Mesendoderm (in vitro differentiated cells): ENCODE measurements at regions not wholly inside any gene's neighbourhood (a gene's known extent, or its start where the extent isn't known, plus 50 kb on each side); places are given as distances from the start of the nearest gene placed in this dataset.

Experiments used
- DNase-seq: peaks from one replicate; pipeline ENCODE4 v3.0.0; 2013
- H2AK5ac ChIP-seq: 2 replicates; pipeline ENCODE4 v1.6.1; 2013; ENCODE audit warnings: low read length, inconsistent platforms
- H2BK120ac ChIP-seq: 2 replicates; pipeline ENCODE4 v1.6.1; 2013; ENCODE audit warnings: low read depth, mild to moderate bottlenecking, low read length, moderate library complexity, mixed read lengths
- H2BK15ac ChIP-seq: replicated peaks from 2 replicates; pipeline ENCODE4 v1.6.1; 2013; ENCODE audit warnings: low read depth, mild to moderate bottlenecking, moderate library complexity
- H2BK5ac ChIP-seq: 2 replicates; pipeline ENCODE4 v1.6.1; 2013; ENCODE audit warnings: low read length, inconsistent platforms
- H3K18ac ChIP-seq: 2 replicates; pipeline ENCODE4 v1.6.1; 2013; ENCODE audit warnings: mild to moderate bottlenecking, low read length, mixed read lengths
- H3K23ac ChIP-seq: one replicate; pipeline ENCODE4 v1.6.1; 2013; ENCODE audit warnings: low read length
- H3K27ac ChIP-seq: 2 replicates; pipeline ENCODE4 v1.5.1; 2013; ENCODE audit warnings: low read depth, mild to moderate bottlenecking, inconsistent platforms, low read length, moderate library complexity
- H3K27me3 ChIP-seq: 2 replicates; pipeline ENCODE4 v1.6.1; 2013; ENCODE audit warnings: low read length, control low read depth, mild to moderate bottlenecking, inconsistent platforms; ENCODE audit not compliant: insufficient read depth, poor library complexity
- H3K36me3 ChIP-seq: 2 replicates; pipeline ENCODE4 v1.6.1; 2013; ENCODE audit warnings: low read length, inconsistent platforms; ENCODE audit not compliant: control insufficient read depth, insufficient read depth
- H3K4ac ChIP-seq: one replicate; pipeline ENCODE4 v1.6.1; 2013; ENCODE audit warnings: low read depth, mild to moderate bottlenecking, low read length, moderate library complexity
- H3K4me1 ChIP-seq: 2 replicates; pipeline ENCODE4 v1.6.1; 2013; ENCODE audit warnings: low read depth, low read length, inconsistent platforms; ENCODE audit not compliant: control insufficient read depth
- H3K4me2 ChIP-seq: 2 replicates; pipeline ENCODE4 v1.6.1; 2013; ENCODE audit warnings: low read length
- H3K4me3 ChIP-seq: 2 replicates; pipeline ENCODE4 v1.5.1; 2013; ENCODE audit warnings: mild to moderate bottlenecking, low read length
- H3K56ac ChIP-seq: one replicate; pipeline ENCODE4 v1.6.1; 2013; ENCODE audit warnings: low read length
- H3K79me1 ChIP-seq: 2 replicates; pipeline ENCODE4 v1.6.1; 2013; ENCODE audit warnings: low read length, inconsistent platforms
- H3K79me2 ChIP-seq: 2 replicates; pipeline ENCODE4 v1.6.1; 2013; ENCODE audit warnings: mild to moderate bottlenecking, low read length; ENCODE audit not compliant: control insufficient read depth, insufficient read depth
- H3K9ac ChIP-seq: 2 replicates; pipeline ENCODE4 v1.6.1; 2013; ENCODE audit warnings: low read length, inconsistent platforms
- H4K5ac ChIP-seq: one replicate; pipeline ENCODE4 v1.6.1; 2013; ENCODE audit warnings: low read length
- H4K8ac ChIP-seq: one replicate; pipeline ENCODE4 v1.6.1; 2013; ENCODE audit warnings: low read depth, mild to moderate bottlenecking, control low read depth, low read length, moderate library complexity
- WGBS: extraction: QIAGEN DNeasy Blood & Tissue Kit; methylation state at CpG from one replicate; pipeline ENCODE4 v1.1.7; 2013; ENCODE audit warnings: low lambda C conversion rate, missing lambda C conversion rate; ENCODE audit not compliant: insufficient coverage; ENCODE audit errors: extremely low coverage; 5-methylcytosine and 5-hydroxymethylcytosine counted together

DNA sequence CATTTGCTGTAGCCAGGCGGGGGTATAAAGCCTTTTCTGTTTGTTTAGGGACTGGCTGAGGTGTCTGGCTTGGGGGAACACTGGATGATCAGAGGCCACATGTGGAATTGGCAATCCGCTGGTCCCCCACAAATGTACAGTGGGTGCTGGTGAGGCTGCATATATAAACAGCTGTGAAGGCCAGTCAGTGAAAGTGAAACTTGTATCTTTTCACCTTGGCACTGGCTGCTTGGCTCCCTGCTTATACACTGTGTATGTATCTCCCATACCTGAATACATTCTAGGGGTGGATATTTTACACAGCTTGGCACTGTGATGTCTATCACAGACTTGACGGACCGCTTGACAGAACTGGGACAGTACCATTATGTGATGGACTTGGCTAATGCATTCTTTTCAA is 246.8 kb upstream of the AVPR1A start:
- no peak overlapping the region for H3K4me3 ChIP-seq
- WGBS: no CpG with 5 or more reads among the region's 4 CpGs
- H3K23ac ChIP-seq: no peak overlapping the region
- no peak overlapping the region for H2BK120ac ChIP-seq
- no peak overlapping the region for H3K4me2 ChIP-seq
- H4K8ac ChIP-seq: no peak overlapping the region
- no peak overlapping the region for H3K9ac ChIP-seq
- no peaks in the 10 kb centered on the region for H3K79me1 ChIP-seq
- no peaks in the 10 kb centered on the region for H3K27me3 ChIP-seq
- no peak overlapping the region for H2AK5ac ChIP-seq
- no peak overlapping the region for H3K27ac ChIP-seq
- H3K4ac ChIP-seq: no peak overlapping the region
- H3K56ac ChIP-seq: no peak overlapping the region
- H3K4me1 ChIP-seq: no peaks in the 10 kb centered on the region
- no peaks in the 10 kb centered on the region for H3K79me2 ChIP-seq
- H3K18ac ChIP-seq: no peak overlapping the region
- H2BK5ac ChIP-seq: no peak overlapping the region
- no peak for DNase-seq
- no peak overlapping the region for H2BK15ac ChIP-seq
- H3K36me3 ChIP-seq: no peaks in the 10 kb centered on the region
- H4K5ac ChIP-seq: no peak overlapping the region

GRCh38 chr12:63396135-63396534 is 245.1 kb upstream of the AVPR1A start:
- no peaks in the 10 kb centered on the region for H3K4me1 ChIP-seq
- WGBS: no CpG with 5 or more reads among the region's 3 CpGs
- no peak overlapping the region for H3K27ac ChIP-seq
- no peak overlapping the region for H3K4me3 ChIP-seq
- no peaks in the 10 kb centered on the region for H3K79me1 ChIP-seq
- H3K27me3 ChIP-seq: no peaks in the 10 kb centered on the region
- H4K8ac ChIP-seq: no peak overlapping the region
- no peaks in the 10 kb centered on the region for H3K36me3 ChIP-seq
- H3K9ac ChIP-seq: no peak overlapping the region
- no peak overlapping the region for H2BK15ac ChIP-seq
- H3K18ac ChIP-seq: no peak overlapping the region
- H3K4ac ChIP-seq: no peak overlapping the region
- H4K5ac ChIP-seq: no peak overlapping the region
- no peak overlapping the region for H2AK5ac ChIP-seq
- no peak overlapping the region for H3K4me2 ChIP-seq
- H3K56ac ChIP-seq: no peak overlapping the region
- H3K79me2 ChIP-seq: no peaks in the 10 kb centered on the region
- H2BK120ac ChIP-seq: no peak overlapping the region
- no peak overlapping the region for H2BK5ac ChIP-seq
- no peak for DNase-seq
- H3K23ac ChIP-seq: no peak overlapping the region

- H2BK5ac ChIP-seq: no peak overlapping the region
- H3K56ac ChIP-seq: no peak overlapping the region
- no peaks in the 10 kb centered on the region for H3K79me1 ChIP-seq
- H3K4me2 ChIP-seq: no peak overlapping the region
- no peak overlapping the region for H2AK5ac ChIP-seq
- H3K9ac ChIP-seq: no peak overlapping the region
- H3K18ac ChIP-seq: no peak overlapping the region
- WGBS: no CpG with 5 or more reads among the region's 4 CpGs
- no peaks in the 10 kb centered on the region for H3K79me2 ChIP-seq
- H4K5ac ChIP-seq: no peak overlapping the region
- H3K36me3 ChIP-seq: no peaks in the 10 kb centered on the region
- no peak overlapping the region for H4K8ac ChIP-seq
- DNase-seq: no peak
- H3K4me3 ChIP-seq: no peak overlapping the region
- no peak overlapping the region for H3K27ac ChIP-seq
- no peak overlapping the region for H3K4ac ChIP-seq
- no peak overlapping the region for H2BK120ac ChIP-seq
- no peak overlapping the region for H3K23ac ChIP-seq
- peaks cover 4% of the 10 kb centered on the region for H3K4me1 ChIP-seq
- no peak overlapping the region for H2BK15ac ChIP-seq
- no peaks in the 10 kb centered on the region for H3K27me3 ChIP-seq
These were observed 244.0 kb upstream of the AVPR1A start for GRCh38 chr12:63394983-63395382.

DNA sequence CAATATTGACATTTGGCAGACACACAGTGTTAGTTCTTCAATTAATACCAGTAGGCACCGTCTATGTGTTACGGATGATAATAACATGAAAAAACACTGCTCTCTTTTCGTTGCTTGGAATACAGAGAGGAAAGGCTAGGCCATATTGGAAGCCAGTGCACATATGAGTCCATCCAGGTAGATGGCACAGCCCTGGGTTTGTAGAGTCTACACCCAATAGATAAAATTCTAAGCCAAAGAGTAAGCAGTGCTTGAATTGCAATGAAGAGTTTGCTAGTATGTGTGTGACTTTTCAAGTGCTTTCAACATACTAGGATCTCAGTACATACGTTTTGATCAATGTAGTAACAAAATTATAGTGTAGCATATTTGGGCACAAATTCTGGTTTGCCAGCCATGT is 243.3 kb upstream of the AVPR1A start:
- no peak overlapping the region for H3K4me3 ChIP-seq
- WGBS: no CpG with 5 or more reads among the region's 4 CpGs

GRCh38 chr12:63389211-63389610 is 238.2 kb upstream of the AVPR1A start:
- DNase-seq: no peak
- Histone ChIP-seq H3K56ac (no peak overlapping the region), H4K8ac (no peak overlapping the region), H3K27ac (no peak overlapping the region), H2BK5ac (peak overlapping the region; percentile 85), H3K79me1 (no peaks in the 10 kb centered on the region), H3K79me2 (no peaks in the 10 kb centered on the region), H3K4me1 (peaks cover 7% of the 10 kb centered on the region), H3K18ac (peak overlapping the region; percentile 69), H3K4me3 (no peak overlapping the region), H3K36me3 (no peaks in the 10 kb centered on the region), H3K4ac (peak overlapping the region; percentile 83), H3K23ac (no peak overlapping the region), H3K9ac (no peak overlapping the region), H2BK120ac (no peak overlapping the region), H3K27me3 (no peaks in the 10 kb centered on the region), H3K4me2 (no peak overlapping the region), H2BK15ac (no peak overlapping the region), H2AK5ac (no peak overlapping the region), H4K5ac (no peak overlapping the region)
- WGBS: no CpG with 5 or more reads among the region's 7 CpGs

More for the DNA sequence above, 243.3 kb upstream of the AVPR1A start:
- Histone ChIP-seq H4K5ac (no peak overlapping the region), H2BK5ac (no peak overlapping the region), H2AK5ac (no peak overlapping the region), H3K79me1 (no peaks in the 10 kb centered on the region), H2BK15ac (no peak overlapping the region), H3K4ac (no peak overlapping the region), H3K36me3 (no peaks in the 10 kb centered on the region), H2BK120ac (no peak overlapping the region), H3K56ac (no peak overlapping the region), H3K9ac (no peak overlapping the region), H3K27ac (no peak overlapping the region), H3K4me2 (no peak overlapping the region), H3K4me1 (peaks cover 7% of the 10 kb centered on the region), H3K79me2 (no peaks in the 10 kb centered on the region), H4K8ac (no peak overlapping the region), H3K23ac (no peak overlapping the region), H3K27me3 (no peaks in the 10 kb centered on the region), H3K18ac (no peak overlapping the region)
- no peak for DNase-seq

DNA sequence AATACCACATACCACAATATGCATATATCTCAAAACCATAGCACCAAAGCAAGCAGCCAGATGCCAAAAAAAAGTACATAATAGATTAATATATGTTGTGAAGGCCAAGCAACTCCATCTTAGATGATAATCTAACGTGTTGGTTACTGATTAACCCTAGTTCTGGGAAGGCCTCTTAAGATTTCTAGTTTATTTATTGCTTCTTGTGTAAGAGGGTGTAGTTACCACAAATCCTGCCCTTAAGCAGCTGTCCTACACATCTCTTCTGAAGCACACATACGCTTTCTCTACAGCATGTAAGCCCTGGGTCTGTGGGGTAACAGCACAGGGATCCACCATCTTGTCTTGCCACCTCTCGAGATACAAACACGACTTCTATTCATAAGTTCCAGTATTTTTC is 236.8 kb upstream of the AVPR1A start:
- Histone ChIP-seq H2BK5ac (no peak overlapping the region), H3K18ac (peak overlapping the region; percentile 68), H3K9ac (no peak overlapping the region), H3K23ac (no peak overlapping the region), H2BK15ac (no peak overlapping the region), H3K4me3 (no peak overlapping the region), H3K79me2 (no peaks in the 10 kb centered on the region), H3K27me3 (no peaks in the 10 kb centered on the region), H3K4ac (no peak overlapping the region), H4K8ac (no peak overlapping the region), H2AK5ac (no peak overlapping the region), H3K79me1 (no peaks in the 10 kb centered on the region), H3K36me3 (no peaks in the 10 kb centered on the region), H4K5ac (no peak overlapping the region), H3K4me1 (peaks cover 7% of the 10 kb centered on the region), H3K56ac (no peak overlapping the region), H3K27ac (no peak overlapping the region), H3K4me2 (no peak overlapping the region), H2BK120ac (no peak overlapping the region)
- no peak for DNase-seq
- WGBS: no CpG with 5 or more reads among the region's 4 CpGs
